ENCODE measurements at regions not wholly inside any gene's neighbourhood (a gene's known extent, or its start where the extent isn't known, plus 50 kb on each side); places are given as distances from the start of the nearest gene placed in this dataset.

GRCh38 chr21:36532769-36533467, 53.0 kb upstream of the CLDN14 start:
- H3K4me1 ChIP-seq (ENCODE audit: insufficient read depth) = no peaks in the 10 kb centered on the region
- DNase-seq (ENCODE audit: low spot score) = no peak
- no peak overlapping the region for H2AFZ ChIP-seq
- no peaks in the 10 kb centered on the region for H3K36me3 ChIP-seq (replicated peaks; ENCODE audit: insufficient read depth, low read depth)
- H3K4me2 ChIP-seq = no peak overlapping the region
- WGBS (ENCODE audit: low lambda C conversion rate, missing lambda C conversion rate) = 87% methylated on average over 15 of the region's 15 CpGs
- H3K27me3 ChIP-seq = peaks cover 5% of the 10 kb centered on the region
- TF ChIP-seq, protein P1, sequence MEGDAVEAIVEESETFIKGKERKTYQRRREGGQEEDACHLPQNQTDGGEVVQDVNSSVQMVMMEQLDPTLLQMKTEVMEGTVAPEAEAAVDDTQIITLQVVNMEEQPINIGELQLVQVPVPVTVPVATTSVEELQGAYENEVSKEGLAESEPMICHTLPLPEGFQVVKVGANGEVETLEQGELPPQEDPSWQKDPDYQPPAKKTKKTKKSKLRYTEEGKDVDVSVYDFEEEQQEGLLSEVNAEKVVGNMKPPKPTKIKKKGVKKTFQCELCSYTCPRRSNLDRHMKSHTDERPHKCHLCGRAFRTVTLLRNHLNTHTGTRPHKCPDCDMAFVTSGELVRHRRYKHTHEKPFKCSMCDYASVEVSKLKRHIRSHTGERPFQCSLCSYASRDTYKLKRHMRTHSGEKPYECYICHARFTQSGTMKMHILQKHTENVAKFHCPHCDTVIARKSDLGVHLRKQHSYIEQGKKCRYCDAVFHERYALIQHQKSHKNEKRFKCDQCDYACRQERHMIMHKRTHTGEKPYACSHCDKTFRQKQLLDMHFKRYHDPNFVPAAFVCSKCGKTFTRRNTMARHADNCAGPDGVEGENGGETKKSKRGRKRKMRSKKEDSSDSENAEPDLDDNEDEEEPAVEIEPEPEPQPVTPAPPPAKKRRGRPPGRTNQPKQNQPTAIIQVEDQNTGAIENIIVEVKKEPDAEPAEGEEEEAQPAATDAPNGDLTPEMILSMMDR (IDR thresholded peaks at IDR 0.05; ENCODE audit: poor library complexity) = no peak
- TF ChIP-seq EZH2 (IDR thresholded peaks at IDR 0.05; ENCODE audit: borderline replicate concordance) (no peak), EZH2phosphoT487 (IDR thresholded peaks at IDR 0.05; ENCODE audit: low read depth, severe bottlenecking, unreplicated experiment) (no peak)
- no peaks in the 10 kb centered on the region for H4K20me1 ChIP-seq (ENCODE audit: insufficient read depth, poor library complexity, severe bottlenecking)
- no peaks in the 10 kb centered on the region for H3K9me3 ChIP-seq (ENCODE audit: low read depth)
- H3K27ac ChIP-seq = no peak overlapping the region
- no peaks in the 10 kb centered on the region for H3K79me2 ChIP-seq
- no peak overlapping the region for H3K4me3 ChIP-seq
- H3K9me2 ChIP-seq (replicated peaks; ENCODE audit: insufficient read depth) = no peaks in the 10 kb centered on the region

- DNase-seq (ENCODE audit: low spot score) = no peak
- Histone ChIP-seq H3K27me3 (peaks cover 2% of the 10 kb centered on the region), H2AFZ (no peak overlapping the region), H3K9me3 (ENCODE audit: low read depth) (no peaks in the 10 kb centered on the region), H3K79me2 (no peaks in the 10 kb centered on the region), H3K9me2 (replicated peaks; ENCODE audit: insufficient read depth) (no peaks in the 10 kb centered on the region), H3K4me3 (no peak overlapping the region), H3K4me2 (no peak overlapping the region), H4K20me1 (ENCODE audit: insufficient read depth, poor library complexity, severe bottlenecking) (no peaks in the 10 kb centered on the region), H3K4me1 (ENCODE audit: insufficient read depth) (no peaks in the 10 kb centered on the region), H3K27ac (no peak overlapping the region), H3K36me3 (replicated peaks; ENCODE audit: insufficient read depth, low read depth) (no peaks in the 10 kb centered on the region)
- WGBS (ENCODE audit: low lambda C conversion rate, missing lambda C conversion rate) = 85% methylated on average over 6 of the region's 6 CpGs
- TF ChIP-seq, protein P1 (IDR thresholded peaks at IDR 0.05; ENCODE audit: poor library complexity) = no peak
- no peak for TF ChIP-seq EZH2phosphoT487 (IDR thresholded peaks at IDR 0.05; ENCODE audit: low read depth, severe bottlenecking, unreplicated experiment)
- no peak for TF ChIP-seq EZH2 (IDR thresholded peaks at IDR 0.05; ENCODE audit: borderline replicate concordance)
These were observed 53.5 kb upstream of the CLDN14 start for GRCh38 chr21:36533468-36533848.

DNA sequence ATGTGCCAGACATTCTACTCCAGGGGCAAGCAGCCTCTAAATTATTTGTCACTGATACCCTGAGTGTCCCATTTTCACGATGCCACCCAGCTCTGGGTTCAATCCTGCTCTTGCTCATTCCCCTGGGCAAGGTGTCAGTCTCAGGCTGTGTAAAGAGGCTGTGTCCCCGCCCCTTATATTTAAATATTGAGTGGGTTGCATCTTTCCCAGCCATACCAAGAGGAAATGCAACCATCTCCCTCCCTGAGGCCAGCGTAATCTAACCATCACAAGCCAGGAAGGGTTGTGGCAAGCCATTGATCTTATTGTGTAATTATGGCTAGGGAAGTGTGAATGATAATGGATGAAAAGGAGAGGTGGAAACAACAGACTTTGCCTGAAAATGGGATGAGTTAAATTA, 54.7 kb upstream of the CLDN14 start:
- Histone ChIP-seq H3K4me3 (no peak overlapping the region), H3K4me1 (ENCODE audit: insufficient read depth) (no peaks in the 10 kb centered on the region), H3K4me2 (no peak overlapping the region), H3K79me2 (no peaks in the 10 kb centered on the region), H3K27me3 (peaks cover 2% of the 10 kb centered on the region), H3K9me2 (replicated peaks; ENCODE audit: insufficient read depth) (no peaks in the 10 kb centered on the region), H2AFZ (no peak overlapping the region), H3K36me3 (replicated peaks; ENCODE audit: insufficient read depth, low read depth) (no peaks in the 10 kb centered on the region), H4K20me1 (ENCODE audit: insufficient read depth, poor library complexity, severe bottlenecking) (no peaks in the 10 kb centered on the region), H3K9me3 (ENCODE audit: low read depth) (no peaks in the 10 kb centered on the region), H3K27ac (no peak overlapping the region)
- no peak for DNase-seq (ENCODE audit: low spot score)
- WGBS (ENCODE audit: low lambda C conversion rate, missing lambda C conversion rate) = 62% methylated on average over 3 of the region's 3 CpGs
- no peak for TF ChIP-seq EZH2 (IDR thresholded peaks at IDR 0.05; ENCODE audit: borderline replicate concordance)
- TF ChIP-seq, protein P1 (IDR thresholded peaks at IDR 0.05; ENCODE audit: poor library complexity) = no peak
- no peak for TF ChIP-seq EZH2phosphoT487 (IDR thresholded peaks at IDR 0.05; ENCODE audit: low read depth, severe bottlenecking, unreplicated experiment)
